HFF-Myc (cell line): ENCODE measurements at regions not wholly inside any gene's neighbourhood (a gene's known extent, or its start where the extent isn't known, plus 50 kb on each side); places are given as distances from the start of the nearest gene placed in this dataset.

Experiments
- DNase-seq: peaks from one replicate; pipeline ENCODE4 v3.0.0-alpha.2; 2011; ENCODE audit warnings: low read depth; ENCODE audit errors: extremely low read depth
- H3K4me3 ChIP-seq: replicated peaks from 2 replicates; pipeline ENCODE4 v1.5.1; 2011; ENCODE audit warnings: low read depth, mild to moderate bottlenecking, control low read depth, low read length
- CTCF ChIP-seq: IDR thresholded peaks from 2 replicates; pipeline ENCODE4 v1.5.1; 2012; ENCODE audit warnings: mild to moderate bottlenecking, low read depth, low read length, control low read depth; ENCODE audit errors: missing control alignments

DNA sequence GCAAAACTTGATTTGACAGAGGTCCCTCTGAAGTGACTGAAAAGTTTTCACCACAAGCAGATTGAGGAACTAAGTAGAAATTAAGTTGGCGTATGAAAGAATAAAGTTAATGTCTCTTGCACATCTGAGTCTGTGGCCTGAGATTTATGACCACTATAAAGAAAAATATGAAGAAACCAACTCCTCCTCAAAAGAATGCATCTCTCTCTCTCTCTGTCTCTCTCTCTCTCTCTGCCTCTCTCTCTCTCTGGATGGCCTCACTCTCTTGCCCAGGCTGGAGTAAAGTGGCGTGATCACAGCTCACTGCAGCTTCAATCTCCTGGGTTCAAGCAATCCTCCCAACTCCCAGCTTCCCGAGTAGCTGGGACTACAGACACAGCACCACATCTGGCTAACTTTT lies 55.2 kb downstream of the RPL22L1 start:
- no peak for TF ChIP-seq CTCF
- DNase-seq, result no peak
- no peak overlapping the region for H3K4me3 ChIP-seq

DNA sequence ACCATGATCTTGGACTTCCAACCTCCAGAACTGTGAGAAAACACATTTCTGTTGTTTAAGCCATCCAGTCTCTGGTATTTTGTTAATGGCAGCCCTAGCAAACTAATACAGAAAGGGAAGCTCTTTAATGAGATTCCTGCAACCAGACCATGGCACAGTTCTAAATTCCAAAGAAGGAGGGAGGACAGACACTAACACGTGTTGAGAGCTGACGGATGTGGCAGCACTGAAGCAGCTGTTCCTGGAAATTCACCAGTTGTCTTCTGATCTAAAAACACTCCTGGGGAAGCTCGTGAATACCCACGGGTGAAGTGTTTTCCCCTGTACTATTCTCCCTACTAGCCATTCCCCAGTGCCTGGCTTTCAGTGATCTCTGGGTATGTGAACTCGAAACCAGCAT lies 56.7 kb downstream of the RPL22L1 start:
- no peak for TF ChIP-seq CTCF
- DNase-seq, result no peak
- H3K4me3 ChIP-seq, result no peak overlapping the region

GRCh38 chr3:170811928-170812591 lies 57.9 kb downstream of the RPL22L1 start:
- no peak overlapping the region for H3K4me3 ChIP-seq
- TF ChIP-seq CTCF, result peak; percentile 90
- DNase-seq, result peak; percentile 95

DNA sequence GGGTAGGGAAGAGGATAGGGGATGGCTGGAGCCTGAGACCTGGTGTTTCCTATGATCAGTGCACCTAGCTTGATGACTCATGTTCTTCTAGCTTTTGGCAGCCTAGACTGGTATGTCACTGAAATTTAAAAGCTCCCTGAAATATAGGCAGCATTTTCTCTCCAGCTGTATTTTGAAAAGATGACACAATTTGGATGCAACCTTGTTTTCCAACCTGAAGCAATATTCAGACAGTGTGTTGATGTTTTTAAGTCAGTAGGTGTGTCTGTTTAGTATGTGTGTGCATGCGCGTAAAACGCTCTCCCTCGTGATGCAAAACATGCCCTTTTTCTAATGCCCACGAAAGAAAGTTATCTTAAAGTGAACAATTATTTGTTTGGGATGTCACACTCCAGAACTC lies 58.5 kb downstream of the RPL22L1 start:
- H3K4me3 ChIP-seq, result no peak overlapping the region
- no peak for TF ChIP-seq CTCF
- DNase-seq, result peak; percentile 57

- DNase-seq, result peak; percentile 87
- no peak overlapping the region for H3K4me3 ChIP-seq
- no peak for TF ChIP-seq CTCF
These were observed 60.0 kb downstream of the RPL22L1 start for GRCh38 chr3:170809975-170810357.

- peak; percentile 68 for TF ChIP-seq CTCF
- DNase-seq, result peak; percentile 88
- no peak overlapping the region for H3K4me3 ChIP-seq
These were observed 60.7 kb downstream of the RPL22L1 start for GRCh38 chr3:170809007-170809974.
